ENCODE measurements at regions not wholly inside any gene's neighbourhood (a gene's known extent, or its start where the extent isn't known, plus 50 kb on each side); places are given as distances from the start of the nearest gene placed in this dataset.

DNA sequence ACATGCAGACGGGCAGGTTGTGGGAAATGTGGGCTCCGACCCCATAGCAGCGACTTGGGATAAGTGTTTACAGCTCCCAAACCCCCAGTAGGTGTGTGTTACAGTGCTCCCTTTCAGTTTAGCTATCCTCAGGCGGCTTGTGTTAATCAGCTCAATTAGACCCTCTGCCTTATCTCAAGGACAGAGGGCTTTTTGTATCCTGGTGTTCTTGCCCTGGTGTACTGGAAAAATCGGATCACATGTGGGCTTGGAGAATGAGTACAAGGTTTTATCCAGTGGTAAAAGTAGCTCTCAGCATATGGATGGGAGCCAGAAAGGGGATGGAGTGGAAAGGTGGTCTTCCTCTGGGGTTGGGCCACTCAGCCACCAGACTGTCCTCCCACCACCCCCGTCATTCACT is 264.7 kb upstream of the SYT4 start:
- Histone ChIP-seq H3K27ac (no peak overlapping the region), H3K4me3 (ENCODE audit: low read depth, low read length) (no peak overlapping the region), H3K36me3 (replicated peaks) (no peaks in the 10 kb centered on the region), H3K27me3 (replicated peaks) (no peaks in the 10 kb centered on the region)
- TF ChIP-seq, protein P1, sequence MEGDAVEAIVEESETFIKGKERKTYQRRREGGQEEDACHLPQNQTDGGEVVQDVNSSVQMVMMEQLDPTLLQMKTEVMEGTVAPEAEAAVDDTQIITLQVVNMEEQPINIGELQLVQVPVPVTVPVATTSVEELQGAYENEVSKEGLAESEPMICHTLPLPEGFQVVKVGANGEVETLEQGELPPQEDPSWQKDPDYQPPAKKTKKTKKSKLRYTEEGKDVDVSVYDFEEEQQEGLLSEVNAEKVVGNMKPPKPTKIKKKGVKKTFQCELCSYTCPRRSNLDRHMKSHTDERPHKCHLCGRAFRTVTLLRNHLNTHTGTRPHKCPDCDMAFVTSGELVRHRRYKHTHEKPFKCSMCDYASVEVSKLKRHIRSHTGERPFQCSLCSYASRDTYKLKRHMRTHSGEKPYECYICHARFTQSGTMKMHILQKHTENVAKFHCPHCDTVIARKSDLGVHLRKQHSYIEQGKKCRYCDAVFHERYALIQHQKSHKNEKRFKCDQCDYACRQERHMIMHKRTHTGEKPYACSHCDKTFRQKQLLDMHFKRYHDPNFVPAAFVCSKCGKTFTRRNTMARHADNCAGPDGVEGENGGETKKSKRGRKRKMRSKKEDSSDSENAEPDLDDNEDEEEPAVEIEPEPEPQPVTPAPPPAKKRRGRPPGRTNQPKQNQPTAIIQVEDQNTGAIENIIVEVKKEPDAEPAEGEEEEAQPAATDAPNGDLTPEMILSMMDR (IDR thresholded peaks at IDR 0.05; ENCODE audit: low read depth, low read length, missing control alignments) = no peak
- no peak for DNase-seq
- in situ Hi-C loops (cut with HindIII; ENCODE audit: low pct_ligation_motif_present, low sequenced_read_pairs) = no loop called here

DNA sequence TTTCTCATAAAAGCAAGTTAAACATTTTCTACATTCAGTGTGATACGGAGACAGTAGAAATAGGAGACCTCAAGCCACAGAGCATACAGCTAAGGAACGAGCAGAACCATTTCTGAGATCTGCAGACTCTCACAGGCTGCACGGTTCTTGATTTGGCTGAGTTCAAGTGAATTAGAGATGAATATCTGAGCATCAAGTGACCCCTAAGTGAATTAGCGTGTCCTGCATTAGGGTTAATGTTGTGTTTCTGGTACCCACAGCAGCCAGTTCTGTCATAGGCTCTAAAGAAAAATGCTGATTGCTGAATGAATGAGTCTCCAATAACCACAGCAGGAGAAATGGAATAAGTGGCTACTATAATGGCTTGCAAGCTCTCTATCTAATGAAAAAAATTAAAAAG is 265.9 kb upstream of the SYT4 start:
- H3K4me3 ChIP-seq (ENCODE audit: low read depth, low read length) = no peak overlapping the region
- TF ChIP-seq, protein P1 (IDR thresholded peaks at IDR 0.05; ENCODE audit: low read depth, low read length, missing control alignments) = no peak
- DNase-seq = no peak
- no peaks in the 10 kb centered on the region for H3K36me3 ChIP-seq (replicated peaks)
- H3K27ac ChIP-seq = no peak overlapping the region
- no peaks in the 10 kb centered on the region for H3K27me3 ChIP-seq (replicated peaks)
- in situ Hi-C loops (cut with HindIII; ENCODE audit: low pct_ligation_motif_present, low sequenced_read_pairs) = no loop called here

DNA sequence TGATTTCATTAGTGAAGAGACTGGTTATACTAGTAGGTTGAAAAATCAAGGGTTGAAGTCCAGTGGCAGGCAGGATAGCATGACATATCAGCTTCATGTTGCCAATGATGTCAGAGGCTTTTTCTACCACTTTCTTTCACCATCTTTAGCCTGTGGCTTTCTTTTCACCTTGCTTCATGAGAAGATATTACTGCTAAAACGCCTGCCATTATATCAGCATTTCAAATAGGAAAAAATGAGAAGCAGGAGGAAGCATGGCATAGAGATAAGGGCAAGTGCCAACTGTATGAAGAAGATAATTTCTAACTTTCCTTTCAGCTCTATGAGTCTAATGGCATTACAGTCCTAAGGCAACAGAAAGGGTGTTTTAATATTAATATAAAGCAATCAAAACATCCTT is 270.2 kb upstream of the SYT4 start:
- Histone ChIP-seq H3K36me3 (replicated peaks) (no peaks in the 10 kb centered on the region), H3K4me3 (ENCODE audit: low read depth, low read length) (no peak overlapping the region), H3K27me3 (replicated peaks) (no peaks in the 10 kb centered on the region), H3K27ac (no peak overlapping the region)
- DNase-seq = no peak
- in situ Hi-C loops (cut with HindIII; ENCODE audit: low pct_ligation_motif_present, low sequenced_read_pairs) = no loop called here
- TF ChIP-seq, protein P1 (IDR thresholded peaks at IDR 0.05; ENCODE audit: low read depth, low read length, missing control alignments) = no peak

DNA sequence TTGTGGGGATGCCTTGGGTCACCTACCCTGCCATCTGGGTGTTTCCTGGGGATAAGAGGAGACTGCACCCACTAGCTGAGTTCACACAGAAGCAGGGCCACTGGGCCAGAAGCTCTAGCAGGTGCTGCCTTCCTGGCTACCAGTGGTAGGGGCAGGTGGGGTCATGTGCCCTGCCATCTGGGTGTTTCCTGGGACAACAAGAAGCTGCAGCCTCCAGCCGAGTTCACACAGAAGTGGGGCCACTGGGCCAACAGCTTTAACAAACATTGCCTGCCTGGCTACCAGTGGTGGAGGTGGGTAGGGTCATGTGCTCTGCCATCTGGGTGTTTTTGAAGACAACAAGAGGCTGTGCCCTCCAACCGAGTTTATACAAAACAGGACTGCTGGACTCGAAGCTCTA is 282.2 kb upstream of the SYT4 start:
- TF ChIP-seq, protein P1 (IDR thresholded peaks at IDR 0.05; ENCODE audit: low read depth, low read length, missing control alignments) = no peak
- no peak for DNase-seq
- H3K36me3 ChIP-seq (replicated peaks) = no peaks in the 10 kb centered on the region
- H3K27me3 ChIP-seq (replicated peaks) = no peaks in the 10 kb centered on the region
- no peak overlapping the region for H3K4me3 ChIP-seq (ENCODE audit: low read depth, low read length)
- in situ Hi-C loops (cut with HindIII; ENCODE audit: low pct_ligation_motif_present, low sequenced_read_pairs) = no loop called here
- H3K27ac ChIP-seq = no peak overlapping the region

DNA sequence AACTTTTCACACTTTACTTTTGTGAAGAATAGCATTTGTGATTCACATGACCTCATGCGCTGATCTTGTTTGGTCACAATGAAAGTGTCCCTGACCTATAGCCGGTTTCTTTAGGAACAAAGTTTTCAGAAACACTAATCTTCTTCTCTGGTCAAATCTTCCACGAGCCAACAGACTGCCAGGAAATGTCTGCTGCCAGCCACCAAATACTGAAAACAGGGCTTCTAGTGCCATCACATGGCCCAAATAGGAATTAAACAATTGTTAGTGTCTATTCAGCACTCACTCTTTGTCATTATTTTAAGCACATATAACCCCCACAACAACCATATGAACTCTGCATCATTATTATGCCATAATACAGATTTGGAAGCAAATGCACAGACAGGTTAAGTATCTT is 286.5 kb upstream of the SYT4 start:
- no peak overlapping the region for H3K27ac ChIP-seq
- H3K36me3 ChIP-seq (replicated peaks) = no peaks in the 10 kb centered on the region
- H3K4me3 ChIP-seq (ENCODE audit: low read depth, low read length) = no peak overlapping the region
- TF ChIP-seq, protein P1 (IDR thresholded peaks at IDR 0.05; ENCODE audit: low read depth, low read length, missing control alignments) = peak; percentile 60
- H3K27me3 ChIP-seq (replicated peaks) = no peaks in the 10 kb centered on the region
- DNase-seq = peak; percentile 53
- in situ Hi-C loops (cut with HindIII; ENCODE audit: low pct_ligation_motif_present, low sequenced_read_pairs) = no loop called here

DNA sequence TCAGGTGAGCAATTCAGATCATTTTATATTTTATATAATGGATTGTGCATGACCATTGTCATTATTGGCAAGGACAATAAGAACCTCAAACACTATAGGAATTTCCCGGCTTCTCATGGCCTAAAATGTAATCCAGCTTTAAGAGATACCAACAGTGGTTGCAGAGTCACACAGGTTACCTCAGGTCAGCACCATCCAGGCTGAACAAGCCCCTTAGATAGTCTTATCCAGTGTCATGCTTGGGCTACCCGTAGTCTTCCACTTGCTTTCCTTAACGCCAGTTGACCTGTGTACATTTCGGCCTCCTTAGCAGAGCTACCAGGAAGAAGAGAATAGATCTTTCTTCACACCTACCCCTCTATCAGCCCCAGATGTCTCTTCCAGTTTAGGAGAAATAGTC is 293.3 kb upstream of the SYT4 start:
- Histone ChIP-seq H3K4me3 (ENCODE audit: low read depth, low read length) (no peak overlapping the region), H3K27me3 (replicated peaks) (no peaks in the 10 kb centered on the region), H3K27ac (no peak overlapping the region), H3K36me3 (replicated peaks) (no peaks in the 10 kb centered on the region)
- DNase-seq = no peak
- in situ Hi-C loops (cut with HindIII; ENCODE audit: low pct_ligation_motif_present, low sequenced_read_pairs) = no loop called here
- TF ChIP-seq, protein P1 (IDR thresholded peaks at IDR 0.05; ENCODE audit: low read depth, low read length, missing control alignments) = no peak

Measured in brain microvascular endothelial cell (primary cell).